Heart left ventricle (tissue), 16 donors: ENCODE measurements at regions not wholly inside any gene's neighbourhood (a gene's known extent, or its start where the extent isn't known, plus 50 kb on each side); places are given as distances from the start of the nearest gene placed in this dataset.
"Not testable (repeated sequence)": the region's sequence is repeated elsewhere in the genome, so short reads cannot be mapped to it uniquely, and the experiment has no call there.

Experiments used
- ATAC-seq, 4 donors: fragments of 200-7000 bp; cut with Tn5 transposase; one replicate each; pipeline ENCODE4 v1.9.1; 2020 to 2022; ENCODE audit warnings: moderate library complexity in 4 of 4, mild to moderate bottlenecking in 3 of 4, moderate number of reproducible peaks in 1 of 4
- DNase-seq, 5 donors: peaks; one replicate each; pipeline ENCODE4 v3.0.0-alpha.2; 2020
- H3K27ac ChIP-seq, 12 donors: fragments of 200-600 bp; sonication (generic) in 4 of 12; one replicate each; pipeline versions ENCODE4 v1.5.0 to v1.8.0; 2016 to 2022; ENCODE audit warnings: mild to moderate bottlenecking in 2 of 12
- H3K27me3 ChIP-seq, 9 donors: fragments of 200-600 bp; sonication (generic) in 2 of 9; one replicate each; pipeline versions ENCODE4 v1.5.1 to v1.8.0; 2016 to 2022; ENCODE audit warnings: mild to moderate bottlenecking in 3 of 9
- H3K36me3 ChIP-seq, 9 donors: fragments of 200-600 bp; sonication (generic) in 2 of 9; one replicate each; pipeline versions ENCODE4 v1.5.0 to v1.8.0; 2018 to 2022; ENCODE audit warnings: mild to moderate bottlenecking in 2 of 9
- H3K4me1 ChIP-seq, 12 donors: fragments of 200-600 bp; sonication (generic) in 4 of 12; one replicate each; pipeline versions ENCODE4 v1.5.0 to v1.8.0; 2016 to 2022; ENCODE audit warnings: mild to moderate bottlenecking in 3 of 12
- H3K4me3 ChIP-seq, 12 donors: fragments of 200-600 bp; sonication (generic) in 4 of 12; one replicate each; pipeline versions ENCODE4 v1.5.0 to v1.8.0; 2017 to 2022; ENCODE audit warnings: mild to moderate bottlenecking in 9 of 12, moderate library complexity in 4 of 12
- H3K9me3 ChIP-seq, 12 donors: fragments of 200-600 bp; sonication (generic) in 4 of 12; one replicate each; pipeline versions ENCODE4 v1.5.0 to v1.8.0; 2016 to 2022; ENCODE audit warnings: mild to moderate bottlenecking in 1 of 12
- POLR2A ChIP-seq, 2 donors: fragments of 450-650 bp; IDR thresholded peaks; one replicate each; pipeline ENCODE4 v1.6.1; 2017; ENCODE audit warnings: antibody characterized with exemption in 2 of 2, mild to moderate bottlenecking in 2 of 2, moderate library complexity in 2 of 2
- WGBS, 4 donors: extraction: QIAGEN DNeasy Blood & Tissue Kit in 2 of 4; methylation state at CpG; one replicate each; pipeline versions ENCODE4 v1.1.5 to v1.1.7; 2013 to 2018; 5-methylcytosine and 5-hydroxymethylcytosine counted together
- intact Hi-C, 10 donors: fragments of 100-400 bp; cut with DNase I; formaldehyde crosslinking; loops; one replicate each; pipeline versions ENCODE4 v1.11.1 to v1.14.2; 2022
- TF ChIP-seq, protein P1 (sequence below), 12 donors: fragments of 200-600 bp; sonication (generic) in 4 of 12; IDR thresholded peaks; one replicate each; pipeline versions ENCODE4 v1.5.0 to v1.8.0; 2018 to 2022; ENCODE audit warnings: antibody characterized with exemption in 12 of 12, mild to moderate bottlenecking in 5 of 12
- donor health status: ischemic (EF 13 %, LVEDD 7.1; RV severe dilation, severe dysfunction).
- donor health status: healthy with polysubstance abuse.
- donor health status: DM: no; HTN: yes; CAD: no.
- donor health status: DM: no; HTN: no; CAD: no.
- donor health status: ischemic (EF 25% LVEDD 6.9; RV normal size, moderate dysfunction).
- donor health status: ischemic (EF 25% LVEDD 5.7; RV mildly dilated, moderate dysfunction).
- donor health status: healthy.
- donor health status: DM: yes; HTN: yes; CAD: no.
- donor health status: ischemic (EF 35%, LVEDD 5.7; RV mildly dilated, moderate dysfunction).
- donor health status: nonischemic (EF 11% LVEDD 7.7; RV severe dilation, severe dysfunction).
- donor health status: DM: yes; HTN: yes; CAD: no.
- donor health status: PGD.
- donor health status: ischemic (EF 29% LVEDD 5.4; RV normal size, mild dysfunction).
- donor health status: nonischemic (EF 23%, LVEDD 6.1; RV moderate dilation, normal function).

DNA sequence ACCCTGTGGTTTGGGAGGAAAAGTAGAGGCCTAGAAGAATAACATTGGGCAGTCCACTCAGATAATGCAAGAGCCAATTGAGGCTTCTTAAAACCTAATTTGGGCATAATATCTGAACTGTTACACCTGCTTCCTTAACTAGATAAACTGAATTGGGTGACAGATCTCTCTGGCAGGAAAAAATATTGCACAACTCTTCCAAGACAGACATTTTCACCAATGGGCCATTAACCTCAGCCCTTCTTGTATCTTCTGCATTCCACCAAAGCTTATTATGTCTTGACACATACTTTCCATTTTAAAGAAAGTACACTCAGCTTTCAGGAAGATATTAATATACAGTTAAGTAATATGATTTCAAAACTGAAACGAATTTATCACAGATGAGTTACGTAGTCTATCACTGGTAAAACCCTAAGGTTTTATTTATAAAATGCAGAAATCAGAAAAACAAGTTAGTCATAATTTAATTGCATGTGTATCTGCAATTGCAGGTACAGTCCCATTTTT, 79.9 kb upstream of the MON1B start:
- Histone ChIP-seq H3K4me3 (no peak overlapping the region), H3K4me1 (peaks cover 0 to 7% (median 0%) of the 10 kb centered on the region in 12 donors), H3K36me3 (no peaks in the 10 kb centered on the region), H3K27ac (no peak overlapping the region), H3K27me3 (no peaks in the 10 kb centered on the region), H3K9me3 (no peaks in the 10 kb centered on the region)
- TF ChIP-seq, protein P1, sequence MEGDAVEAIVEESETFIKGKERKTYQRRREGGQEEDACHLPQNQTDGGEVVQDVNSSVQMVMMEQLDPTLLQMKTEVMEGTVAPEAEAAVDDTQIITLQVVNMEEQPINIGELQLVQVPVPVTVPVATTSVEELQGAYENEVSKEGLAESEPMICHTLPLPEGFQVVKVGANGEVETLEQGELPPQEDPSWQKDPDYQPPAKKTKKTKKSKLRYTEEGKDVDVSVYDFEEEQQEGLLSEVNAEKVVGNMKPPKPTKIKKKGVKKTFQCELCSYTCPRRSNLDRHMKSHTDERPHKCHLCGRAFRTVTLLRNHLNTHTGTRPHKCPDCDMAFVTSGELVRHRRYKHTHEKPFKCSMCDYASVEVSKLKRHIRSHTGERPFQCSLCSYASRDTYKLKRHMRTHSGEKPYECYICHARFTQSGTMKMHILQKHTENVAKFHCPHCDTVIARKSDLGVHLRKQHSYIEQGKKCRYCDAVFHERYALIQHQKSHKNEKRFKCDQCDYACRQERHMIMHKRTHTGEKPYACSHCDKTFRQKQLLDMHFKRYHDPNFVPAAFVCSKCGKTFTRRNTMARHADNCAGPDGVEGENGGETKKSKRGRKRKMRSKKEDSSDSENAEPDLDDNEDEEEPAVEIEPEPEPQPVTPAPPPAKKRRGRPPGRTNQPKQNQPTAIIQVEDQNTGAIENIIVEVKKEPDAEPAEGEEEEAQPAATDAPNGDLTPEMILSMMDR (IDR thresholded peaks at IDR 0.05) = no peak
- TF ChIP-seq POLR2A (IDR thresholded peaks at IDR 0.05) = no peak
- no peak for DNase-seq
- no peak for ATAC-seq
- WGBS, 4 donors = 77 to 86% (median 81%) methylated on average over 2 of the region's 2 CpGs
- intact Hi-C loops = no loop called here

DNA sequence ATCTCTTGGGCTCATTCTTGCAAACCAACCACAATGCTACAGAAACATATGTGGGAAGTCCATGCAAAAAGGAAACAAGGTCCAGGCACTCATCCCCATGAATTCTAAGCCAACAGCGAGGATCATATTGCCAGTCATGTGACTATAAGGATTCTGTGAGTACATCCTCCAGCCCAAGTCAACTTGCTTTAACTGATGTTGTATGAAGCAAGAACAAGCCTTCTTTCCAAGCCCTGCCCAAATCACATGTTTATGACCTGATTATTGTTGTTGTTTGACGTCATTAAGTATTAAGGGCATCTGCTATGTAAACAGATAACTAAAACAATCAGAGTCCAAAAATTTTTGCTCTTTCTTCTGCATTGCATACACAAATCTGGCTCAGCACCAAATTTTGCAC, 78.2 kb upstream of the MON1B start:
- Histone ChIP-seq H3K4me1 (peaks cover 0 to 7% (median 0%) of the 10 kb centered on the region in 12 donors), H3K9me3 (no peaks in the 10 kb centered on the region), H3K27me3 (no peaks in the 10 kb centered on the region), H3K36me3 (no peaks in the 10 kb centered on the region), H3K4me3 (no peak overlapping the region), H3K27ac (no peak overlapping the region)
- WGBS, 4 donors = 61 to 89% (median 67%) methylated on average over 2 of the region's 2 CpGs
- DNase-seq = no peak
- TF ChIP-seq, protein P1 (IDR thresholded peaks at IDR 0.05) = no peak
- TF ChIP-seq POLR2A (IDR thresholded peaks at IDR 0.05) = no peak
- ATAC-seq = no peak
- intact Hi-C loops = no loop called here

DNA sequence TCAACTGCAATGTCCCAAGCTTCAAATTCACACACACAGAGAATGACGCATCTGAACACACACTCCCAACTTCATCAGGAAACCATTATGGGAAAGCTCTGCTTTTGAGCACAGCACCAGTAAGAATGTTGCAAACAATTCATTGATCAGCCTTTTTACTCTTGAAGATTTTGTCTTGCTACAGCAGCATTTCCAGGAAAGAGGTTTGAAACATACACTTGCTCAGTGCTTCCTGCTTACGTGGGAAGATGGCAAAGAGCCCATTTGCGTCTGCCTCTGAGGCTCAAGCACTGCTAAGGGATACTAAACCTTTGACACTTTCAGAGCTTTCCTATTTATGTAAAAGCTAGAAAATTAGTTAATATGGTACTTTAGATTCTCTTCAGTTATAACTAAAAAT, 77.2 kb upstream of the MON1B start:
- WGBS, 4 donors = 32 to 62% (median 40%) methylated on average over 3 of the region's 3 CpGs
- Histone ChIP-seq H3K27ac (no peak overlapping the region), H3K4me3 (no peak overlapping the region), H3K9me3 (no peaks in the 10 kb centered on the region), H3K36me3 (no peaks in the 10 kb centered on the region), H3K4me1 (peaks cover 0 to 7% (median 0%) of the 10 kb centered on the region in 12 donors), H3K27me3 (no peaks in the 10 kb centered on the region)
- intact Hi-C loops = no loop called here
- ATAC-seq = peak in 1 of 4 donors; percentile 81
- DNase-seq = peak in 3 of 5 donors; percentile 19 to 48 (median 26)
- TF ChIP-seq POLR2A (IDR thresholded peaks at IDR 0.05) = no peak
- TF ChIP-seq, protein P1 (IDR thresholded peaks at IDR 0.05) = no peak

DNA sequence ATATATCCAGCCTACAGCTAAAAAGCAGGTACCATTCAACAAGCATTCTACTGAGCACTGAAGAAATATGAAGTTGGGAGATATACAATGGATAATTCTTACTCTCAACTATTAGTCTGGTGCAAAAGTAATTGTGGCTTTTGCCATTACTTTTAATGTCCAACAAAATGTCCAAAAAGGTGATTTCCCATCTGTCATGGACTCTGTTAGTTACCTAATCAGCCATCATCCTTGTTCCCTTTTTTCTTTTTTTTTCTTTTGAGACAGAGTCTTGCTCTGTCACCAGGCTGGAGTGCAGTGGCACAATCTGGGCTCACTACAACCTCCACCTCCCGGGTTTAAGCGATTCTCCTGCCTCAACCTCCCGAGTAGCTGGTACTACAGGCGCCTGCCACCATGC, 76.6 kb upstream of the MON1B start:
- H3K4me1 ChIP-seq, H3K27me3 ChIP-seq, H3K27ac ChIP-seq, H3K4me3 ChIP-seq, intact Hi-C loops, H3K36me3 ChIP-seq, ATAC-seq, H3K9me3 ChIP-seq, DNase-seq: not testable (repeated sequence)
- WGBS, 4 donors = 94 to 98% (median 96%) methylated on average over 4 of the region's 4 CpGs

DNA sequence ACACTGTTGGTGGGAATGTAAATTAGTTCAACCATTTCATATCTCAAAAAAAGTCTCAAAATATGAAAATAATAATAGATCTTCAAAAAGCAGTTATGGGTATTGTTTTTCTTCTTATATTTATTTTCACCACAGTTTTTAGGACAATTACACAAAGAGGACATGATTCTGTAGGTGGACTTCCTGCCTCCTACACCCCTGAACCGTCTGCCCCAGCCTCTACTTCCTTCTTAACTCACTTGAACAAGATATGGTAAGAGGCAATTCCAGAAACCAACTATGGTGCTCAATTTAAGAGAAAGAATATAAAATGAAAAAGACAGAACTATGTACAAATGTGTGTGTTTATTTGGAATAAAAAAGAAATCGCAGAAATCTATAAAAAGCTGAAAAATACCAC, 74.1 kb upstream of the MON1B start:
- Histone ChIP-seq H3K27ac (no peak overlapping the region), H3K4me1 (peaks cover 0 to 7% (median 0%) of the 10 kb centered on the region in 12 donors), H3K4me3 (no peak overlapping the region), H3K27me3 (no peaks in the 10 kb centered on the region), H3K9me3 (no peaks in the 10 kb centered on the region), H3K36me3 (no peaks in the 10 kb centered on the region)
- WGBS, 4 donors = 36 to 60% (median 56%) methylated on average over 2 of the region's 2 CpGs
- no peak for ATAC-seq
- no peak for DNase-seq
- intact Hi-C loops = no loop called here
- TF ChIP-seq, protein P1 (IDR thresholded peaks at IDR 0.05) = no peak
- TF ChIP-seq POLR2A (IDR thresholded peaks at IDR 0.05) = no peak
